Endothelial cell of umbilical vein (primary cell): ENCODE measurements at regions not wholly inside any gene's neighbourhood (a gene's known extent, or its start where the extent isn't known, plus 50 kb on each side); places are given as distances from the start of the nearest gene placed in this dataset.

Experiments used
- BruUV-seq: library from RNA; stranded (reverse); fragments of 400-500 nt; replicated peaks from 2 replicates; lab custom pipeline; 2021; lab: Mats Ljungman, UMichigan
- CTCF ChIA-PET: fragments of 300-600, 350-600 bp; sonication (Branson Sonifier 250); formaldehyde crosslinking; loops from one replicate; lab custom pipeline; 2021; ENCODE audit warnings: antibody characterized with exemption, inconsistent platforms; lab: Charles Lee
- POLR2A ChIA-PET: fragments of 300-600, 350-600 bp; sonication (Branson Sonifier 250); formaldehyde crosslinking; loops from one replicate; lab custom pipeline; 2021; ENCODE audit warnings: antibody characterized with exemption, inconsistent platforms; lab: Charles Lee
- DNase-seq: peaks from one replicate; pipeline ENCODE4 v3.0.0-alpha.2; 2011; ENCODE audit warnings: low read depth, low spot score
- FAIRE-seq: peaks from 2 replicates; lab custom pipeline; 2011; peaks lifted over from hg19 to GRCh38; lab: Jason Lieb, UNC
- H2AFZ ChIP-seq: 2 replicates; pipeline ENCODE4 v1.6.0; 2012; ENCODE audit warnings: low read depth, low read length, control low read depth, inconsistent platforms
- H3K27ac ChIP-seq: 2 replicates; pipeline ENCODE4 v1.5.1; 2011; ENCODE audit warnings: low read depth, mild to moderate bottlenecking, control low read depth, low read length, moderate library complexity; ENCODE audit not compliant: insufficient read depth
- H3K27me3 ChIP-seq, 2 experiments: 2 replicates each; pipeline versions ENCODE4 v1.6.0 to v1.6.1; 2011; ENCODE audit warnings: low read length in 2 of 2, mixed read lengths in 1 of 2; ENCODE audit not compliant: control insufficient read depth in 2 of 2, insufficient read depth in 2 of 2
- H3K36me3 ChIP-seq, 2 experiments: 2 replicates in 1 of 2; 3 replicates in 1 of 2; pipeline ENCODE4 v1.5.1; 2011; ENCODE audit warnings: low read length in 2 of 2, mild to moderate bottlenecking in 1 of 2, moderate library complexity in 1 of 2; ENCODE audit not compliant: control insufficient read depth in 2 of 2, insufficient read depth in 2 of 2; ENCODE audit errors: extremely low read depth in 1 of 2
- H3K4me1 ChIP-seq: 3 replicates; pipeline ENCODE4 v1.5.1; 2011; ENCODE audit warnings: mild to moderate bottlenecking, low read length; ENCODE audit not compliant: control insufficient read depth, insufficient read depth; ENCODE audit errors: extremely low read depth
- H3K4me2 ChIP-seq: 2 replicates; pipeline ENCODE4 v1.6.1; 2011; ENCODE audit warnings: low read length, control low read depth, mixed read lengths; ENCODE audit not compliant: insufficient read depth
- H3K4me3 ChIP-seq, 3 experiments: fragments of 200-600 bp in 1 of 3; sonication (generic), shearing (Covaris generic) in 1 of 3; replicated peaks in 1 of 3; 2 replicates each; pipeline ENCODE4 v1.5.1; 2011 to 2016; ENCODE audit warnings: control low read depth in 3 of 3, low read length in 3 of 3, mild to moderate bottlenecking in 2 of 3, inconsistent platforms in 1 of 3, low read depth in 1 of 3, moderate library complexity in 1 of 3; ENCODE audit not compliant: insufficient read depth in 1 of 3
- H3K79me2 ChIP-seq: 2 replicates; pipeline ENCODE4 v1.6.0; 2012; ENCODE audit warnings: low read length, inconsistent platforms; ENCODE audit not compliant: control insufficient read depth, insufficient read depth
- H3K9ac ChIP-seq: replicated peaks from 2 replicates; pipeline ENCODE3; 2011; ENCODE audit warnings: low read length, control low read depth; ENCODE audit not compliant: insufficient read depth; ENCODE audit errors: extremely low read depth
- H3K9me1 ChIP-seq: replicated peaks from 3 replicates; pipeline ENCODE4 v1.6.0; 2011; ENCODE audit warnings: mild to moderate bottlenecking, low read length; ENCODE audit not compliant: control insufficient read depth, insufficient read depth; ENCODE audit errors: extremely low read depth
- H3K9me3 ChIP-seq: replicated peaks from 2 replicates; pipeline ENCODE4 v1.5.1; 2012; ENCODE audit warnings: low read length, inconsistent platforms; ENCODE audit not compliant: control insufficient read depth, insufficient read depth
- H4K20me1 ChIP-seq: replicated peaks from 2 replicates; pipeline ENCODE3; 2011; ENCODE audit warnings: mild to moderate bottlenecking, low read length; ENCODE audit not compliant: control insufficient read depth, insufficient read depth; ENCODE audit errors: extremely low read depth
- CTCF ChIP-seq, 2 donors: IDR thresholded peaks; 1 replicate in 1 of 2; 2 replicates in 1 of 2; pipeline ENCODE4 v1.5.1; 2011; ENCODE audit warnings: low read length in 2 of 2, mild to moderate bottlenecking in 2 of 2, moderate library complexity in 2 of 2, control low read depth in 1 of 2, inconsistent platforms in 1 of 2, low read depth in 1 of 2; ENCODE audit not compliant: insufficient read depth in 1 of 2; ENCODE audit errors: extremely low read depth in 1 of 2
- EZH2 ChIP-seq: IDR thresholded peaks from 2 replicates; pipeline ENCODE4 v1.6.1; 2012; ENCODE audit warnings: borderline replicate concordance, low read depth, mild to moderate bottlenecking, moderate library complexity, low read length, inconsistent platforms; ENCODE audit not compliant: severe bottlenecking
- FOS ChIP-seq: IDR thresholded peaks from 2 replicates; pipeline ENCODE4 v1.6.1; 2011; ENCODE audit warnings: mild to moderate bottlenecking, low read length, moderate library complexity, borderline replicate concordance; ENCODE audit not compliant: insufficient read depth
- GATA2 ChIP-seq: IDR thresholded peaks from 2 replicates; pipeline ENCODE4 v1.7.0; 2011; ENCODE audit warnings: low read depth, mild to moderate bottlenecking, moderate library complexity, mixed read lengths, low read length; ENCODE audit not compliant: insufficient read length, insufficient read depth
- JUN ChIP-seq: IDR thresholded peaks from 2 replicates; pipeline ENCODE4 v1.6.1; 2011; ENCODE audit warnings: borderline replicate concordance, low read depth; ENCODE audit not compliant: insufficient read length, insufficient read depth
- MAX ChIP-seq: IDR thresholded peaks from 2 replicates; pipeline ENCODE4 v1.6.1; 2011; ENCODE audit not compliant: insufficient read depth, insufficient read length
- MYC ChIP-seq: IDR thresholded peaks from one replicate; pipeline ENCODE4 v1.6.1; 2011; ENCODE audit warnings: mild to moderate bottlenecking, low read depth, low read length
- POLR2A ChIP-seq: IDR thresholded peaks from 2 replicates; pipeline ENCODE4 v1.6.1; 2012; ENCODE audit warnings: low read depth, mild to moderate bottlenecking, control low read depth, low read length
- POLR2AphosphoS5 ChIP-seq: IDR thresholded peaks from 2 replicates; pipeline ENCODE4 v1.6.1; 2012; ENCODE audit warnings: low read depth, mild to moderate bottlenecking, control low read depth, low read length, moderate library complexity; ENCODE audit not compliant: insufficient read depth
- dilution Hi-C: fragments of 300-500 bp; cut with MboI; formaldehyde crosslinking; loops from one replicate; pipeline ENCODE4 v1.15.0; 2019; ENCODE audit warnings: low sequenced_read_pairs; ENCODE audit not compliant: extremely low pct_ligation_motif_present
- intact Hi-C: fragments of 100-400 bp; cut with micrococcal nuclease; formaldehyde crosslinking; loops from one replicate; pipeline ENCODE4 v1.10.0; 2022

- POLR2A ChIA-PET, result no interaction called here
These were observed 162.2 kb upstream of the LHX8 start for GRCh38 chr1:74971982-74972381.

More at GRCh38 chr1:74971982-74972381, 162.2 kb upstream of the LHX8 start:
- no peak for FAIRE-seq
- H3K27ac ChIP-seq, result no peak overlapping the region
- no peaks in the 10 kb centered on the region for H3K9me3 ChIP-seq
- no peak for TF ChIP-seq CTCF (IDR thresholded peaks at IDR 0.05; ENCODE audit: extremely low read depth in 1 of 2, insufficient read depth in 1 of 2, low read depth in 1 of 2, low read length in 2 of 2)
- TF ChIP-seq GATA2, result no peak
- no peak for TF ChIP-seq MYC
- no peak for TF ChIP-seq POLR2A
- no peak for TF ChIP-seq EZH2
- no peak for TF ChIP-seq FOS
- TF ChIP-seq JUN, result no peak
- no peak for TF ChIP-seq MAX
- TF ChIP-seq POLR2AphosphoS5, result no peak
- no peak overlapping the region for H3K4me2 ChIP-seq
- dilution Hi-C loops (no loop called here), intact Hi-C loops (no loop called here)
- DNase-seq, result no peak
- no peaks in the 10 kb centered on the region for H3K79me2 ChIP-seq
- BruUV-seq, result no TSS peak
- no peak overlapping the region for H3K9ac ChIP-seq
- H4K20me1 ChIP-seq, result no peaks in the 10 kb centered on the region
- H3K4me1 ChIP-seq, result no peaks in the 10 kb centered on the region
- no peaks in the 10 kb centered on the region for H3K27me3 ChIP-seq
- no peaks in the 10 kb centered on the region for H3K9me1 ChIP-seq
- H3K4me3 ChIP-seq, result no peak overlapping the region
- no peaks in the 10 kb centered on the region for H3K36me3 ChIP-seq
- no peak overlapping the region for H2AFZ ChIP-seq
- CTCF ChIA-PET, result no interaction called here
